ENCODE measurements at regions not wholly inside any gene's neighbourhood (a gene's known extent, or its start where the extent isn't known, plus 50 kb on each side); places are given as distances from the start of the nearest gene placed in this dataset.

GRCh38 chr4:157961229-157961990 is 211.4 kb downstream of the GASK1B start:
- no peak for DNase-seq (ENCODE audit: low read depth)

- DNase-seq (ENCODE audit: low read depth): no peak
These were observed 214.9 kb downstream of the GASK1B start for GRCh38 chr4:157957905-157958304.

- no peak for DNase-seq (ENCODE audit: low read depth)
These were observed 230.8 kb downstream of the GASK1B start for GRCh38 chr4:157942017-157942416.

GRCh38 chr4:157934151-157934550 is 238.7 kb downstream of the GASK1B start:
- DNase-seq (ENCODE audit: low read depth): no peak

GRCh38 chr4:157932936-157933335 is 239.9 kb downstream of the GASK1B start:
- DNase-seq (ENCODE audit: low read depth): no peak

GRCh38 chr4:157929486-157929885 is 243.3 kb downstream of the GASK1B start:
- DNase-seq (ENCODE audit: low read depth): no peak

GRCh38 chr4:157918036-157918832 is 254.6 kb downstream of the GASK1B start:
- DNase-seq (ENCODE audit: low read depth): no peak

- DNase-seq (ENCODE audit: low read depth): no peak
These were observed 260.6 kb downstream of the GASK1B start for GRCh38 chr4:157912212-157912611.

- no peak for DNase-seq (ENCODE audit: low read depth)
These were observed 261.2 kb downstream of the GASK1B start for GRCh38 chr4:157911662-157912061.

- no peak for DNase-seq (ENCODE audit: low read depth)
These were observed 264.1 kb downstream of the GASK1B start for GRCh38 chr4:157908691-157909090.

GRCh38 chr4:157908031-157908430 is 264.8 kb downstream of the GASK1B start:
- DNase-seq (ENCODE audit: low read depth): no peak

GRCh38 chr4:157907226-157907946 is 265.4 kb downstream of the GASK1B start:
- no peak for DNase-seq (ENCODE audit: low read depth)

GRCh38 chr4:157898836-157899605 is 273.8 kb downstream of the GASK1B start:
- DNase-seq (ENCODE audit: low read depth): no peak

- no peak for DNase-seq (ENCODE audit: low read depth)
These were observed 274.9 kb downstream of the GASK1B start for GRCh38 chr4:157897855-157898370.

- no peak for DNase-seq (ENCODE audit: low read depth)
These were observed 276.1 kb downstream of the GASK1B start for GRCh38 chr4:157896726-157897125.

GRCh38 chr4:157895205-157895604 is 277.6 kb downstream of the GASK1B start:
- DNase-seq (ENCODE audit: low read depth): no peak

GRCh38 chr4:157889788-157890187 is 283.0 kb downstream of the GASK1B start:
- DNase-seq (ENCODE audit: low read depth): no peak

- no peak for DNase-seq (ENCODE audit: low read depth)
These were observed 284.5 kb downstream of the GASK1B start for GRCh38 chr4:157888281-157888680.

GRCh38 chr4:157887316-157887715 is 285.5 kb downstream of the GASK1B start:
- no peak for DNase-seq (ENCODE audit: low read depth)

- no peak for DNase-seq (ENCODE audit: low read depth)
These were observed 286.2 kb downstream of the GASK1B start for GRCh38 chr4:157886645-157887044.

- no peak for DNase-seq (ENCODE audit: low read depth)
These were observed 287.0 kb downstream of the GASK1B start for GRCh38 chr4:157885811-157886210.

- DNase-seq (ENCODE audit: low read depth): no peak
These were observed 289.9 kb downstream of the GASK1B start for GRCh38 chr4:157882901-157883300.

All from activated gamma-delta T cell treated with anti-CD3 and anti-CD28 coated beads, Interleukin-2, amount 50 U/mL, for 16 hours (primary cell).